ENCODE measurements at regions not wholly inside any gene's neighbourhood (a gene's known extent, or its start where the extent isn't known, plus 50 kb on each side); places are given as distances from the start of the nearest gene placed in this dataset.

- no peak for TF ChIP-seq CTCF (IDR thresholded peaks at IDR 0.05)
- no peak for TF ChIP-seq POLR2A (IDR thresholded peaks at IDR 0.05)
- ATAC-seq (no peak), DNase-seq (no peak)
- Histone ChIP-seq H3K4me1 (no peaks in the 10 kb centered on the region), H3K4me3 (no peak overlapping the region), H3K9me3 (peaks cover 0 to 10% (median 0%) of the 10 kb centered on the region in 12 donors), H3K27ac (no peak overlapping the region), H3K27me3 (no peaks in the 10 kb centered on the region), H3K36me3 (no peaks in the 10 kb centered on the region)
- intact Hi-C loops (cut with DNase I): no loop called here
Observed at GRCh38 chr3:96483781-96484180, 330.6 kb upstream of the EPHA6 start.

- Histone ChIP-seq H3K36me3 (no peaks in the 10 kb centered on the region), H3K9me3 (peaks cover 0 to 19% (median 0%) of the 10 kb centered on the region in 12 donors), H3K27ac (no peak overlapping the region), H3K27me3 (no peaks in the 10 kb centered on the region), H3K4me3 (no peak overlapping the region), H3K4me1 (no peaks in the 10 kb centered on the region)
- 77 to 85% (median 82%) methylated on average over 4 of the region's 4 CpGs for WGBS, 4 donors
- intact Hi-C loops (cut with DNase I): no loop called here
- DNase-seq (no peak), ATAC-seq (no peak)
- TF ChIP-seq CTCF (IDR thresholded peaks at IDR 0.05) (no peak), POLR2A (IDR thresholded peaks at IDR 0.05) (no peak)
Observed at GRCh38 chr3:96488708-96489107, 325.7 kb upstream of the EPHA6 start.

- TF ChIP-seq CTCF (IDR thresholded peaks at IDR 0.05) (no peak), POLR2A (IDR thresholded peaks at IDR 0.05) (no peak)
- Histone ChIP-seq H3K27ac (no peak overlapping the region), H3K9me3 (peaks cover 0 to 21% (median 0%) of the 10 kb centered on the region in 12 donors), H3K4me1 (no peaks in the 10 kb centered on the region), H3K27me3 (no peaks in the 10 kb centered on the region), H3K36me3 (no peaks in the 10 kb centered on the region), H3K4me3 (no peak overlapping the region)
- ATAC-seq: no peak
- intact Hi-C loops (cut with DNase I): no loop called here
- no peak for DNase-seq
Observed at GRCh38 chr3:96491023-96491422, 323.4 kb upstream of the EPHA6 start.

- no peaks in the 10 kb centered on the region for H3K27me3 ChIP-seq
- H3K4me3 ChIP-seq: no peak overlapping the region
- H3K9me3 ChIP-seq: peaks cover 0 to 21% (median 0%) of the 10 kb centered on the region in 12 donors
- TF ChIP-seq CTCF (IDR thresholded peaks at IDR 0.05) (no peak), POLR2A (IDR thresholded peaks at IDR 0.05) (no peak)
- no peak overlapping the region for H3K27ac ChIP-seq
- ATAC-seq (no peak), DNase-seq (no peak)
- no peaks in the 10 kb centered on the region for H3K4me1 ChIP-seq
- intact Hi-C loops (cut with DNase I): no loop called here
- no peaks in the 10 kb centered on the region for H3K36me3 ChIP-seq
Observed at GRCh38 chr3:96491868-96492267, 322.5 kb upstream of the EPHA6 start.
